IMR-90 (cell line): ENCODE measurements at regions not wholly inside any gene's neighbourhood (a gene's known extent, or its start where the extent isn't known, plus 50 kb on each side); places are given as distances from the start of the nearest gene placed in this dataset.

Source experiments
- ATAC-seq: fragments of 200-7000 bp; cut with Tn5 transposase; 2 replicates; pipeline ENCODE4 v1.9.1; 2020; ENCODE audit warnings: low read depth, mild to moderate bottlenecking, moderate library complexity
- BruUV-seq: library from RNA; stranded (reverse); fragments of 400-500 nt; replicated peaks from 2 replicates; lab custom pipeline; 2021; lab: Mats Ljungman, UMichigan
- CTCF ChIA-PET: fragments of 300-600 bp; formaldehyde crosslinking; extraction: SDS; loops from one replicate; lab custom pipeline; 2021; ENCODE audit warnings: antibody characterized with exemption; lab: Yijun Ruan, JAX
- POLR2A ChIA-PET: fragments of 300-600 bp; sonication (Branson Sonifier 250); formaldehyde crosslinking; loops from one replicate; lab custom pipeline; 2022; ENCODE audit warnings: antibody characterized with exemption; ENCODE audit not compliant: unreplicated experiment; lab: Charles Lee
- DNase-seq: peaks from one replicate; pipeline ENCODE4 v3.0.0; 2013
- H2AFZ ChIP-seq: replicated peaks from 2 replicates; pipeline ENCODE3; 2013; ENCODE audit warnings: low read length, mild to moderate bottlenecking; ENCODE audit not compliant: poor library complexity
- H2AK5ac ChIP-seq: 2 replicates; pipeline ENCODE4 v1.6.1; 2013; ENCODE audit warnings: low read depth, low read length, inconsistent platforms
- H2AK9ac ChIP-seq: replicated peaks from 2 replicates; pipeline ENCODE3; 2013; ENCODE audit warnings: mild to moderate bottlenecking, low read depth, low read length, moderate library complexity; ENCODE audit not compliant: poor library complexity
- H2BK120ac ChIP-seq: 2 replicates; pipeline ENCODE4 v1.6.1; 2013; ENCODE audit warnings: low read depth, low read length, inconsistent platforms
- H2BK15ac ChIP-seq: 3 replicates; pipeline ENCODE4 v1.6.1; 2013; ENCODE audit warnings: low read depth, low read length, inconsistent platforms
- H2BK20ac ChIP-seq: 2 replicates; pipeline ENCODE4 v1.6.1; 2013; ENCODE audit warnings: low read depth, mild to moderate bottlenecking, inconsistent platforms, low read length, moderate library complexity
- H2BK5ac ChIP-seq: 2 replicates; pipeline ENCODE4 v1.6.1; 2013; ENCODE audit warnings: mild to moderate bottlenecking, low read depth, low read length, inconsistent platforms; ENCODE audit not compliant: poor library complexity, severe bottlenecking
- H3K14ac ChIP-seq: replicated peaks from 2 replicates; pipeline ENCODE4 v1.6.1; 2013; ENCODE audit warnings: low read depth, low read length, inconsistent platforms
- H3K18ac ChIP-seq: 2 replicates; pipeline ENCODE4 v1.6.1; 2013; ENCODE audit warnings: low read depth, low read length, control low read depth
- H3K23ac ChIP-seq: 2 replicates; pipeline ENCODE4 v1.6.1; 2013; ENCODE audit warnings: low read depth, low read length, inconsistent platforms
- H3K27ac ChIP-seq: 2 replicates; pipeline ENCODE4 v1.5.1; 2013; ENCODE audit warnings: mild to moderate bottlenecking, control low read depth, low read length; ENCODE audit not compliant: insufficient read depth
- H3K27me3 ChIP-seq: 2 replicates; pipeline ENCODE4 v1.6.1; 2013; ENCODE audit warnings: low read length; ENCODE audit not compliant: control insufficient read depth, insufficient read depth
- H3K36me3 ChIP-seq: 2 replicates; pipeline ENCODE4 v1.6.1; 2013; ENCODE audit warnings: low read length, mixed read lengths; ENCODE audit not compliant: control insufficient read depth, insufficient read depth
- H3K4ac ChIP-seq: 2 replicates; pipeline ENCODE4 v1.6.1; 2013; ENCODE audit warnings: low read depth, low read length, inconsistent platforms
- H3K4me1 ChIP-seq: 2 replicates; pipeline ENCODE4 v1.6.1; 2013; ENCODE audit warnings: low read length, mixed read lengths; ENCODE audit not compliant: control insufficient read depth, insufficient read depth
- H3K4me2 ChIP-seq: 2 replicates; pipeline ENCODE4 v1.6.1; 2013; ENCODE audit warnings: low read depth, mild to moderate bottlenecking, control low read depth, low read length, moderate library complexity
- H3K4me3 ChIP-seq: 2 replicates; pipeline ENCODE4 v1.5.1; 2013; ENCODE audit warnings: low read depth, mild to moderate bottlenecking, control low read depth, low read length, moderate library complexity; ENCODE audit not compliant: insufficient read depth
- H3K56ac ChIP-seq: 2 replicates; pipeline ENCODE4 v1.6.1; 2013; ENCODE audit warnings: low read length, inconsistent platforms; ENCODE audit not compliant: insufficient read depth; ENCODE audit errors: extremely low read depth
- H3K79me1 ChIP-seq, 2 experiments: 2 replicates each; pipeline ENCODE4 v1.6.1; 2013; ENCODE audit warnings: low read length in 2 of 2, inconsistent platforms in 1 of 2, low read depth in 1 of 2
- H3K9ac ChIP-seq: 2 replicates; pipeline ENCODE4 v1.6.1; 2013; ENCODE audit warnings: low read depth, low read length, control low read depth
- H3K9me1 ChIP-seq: 2 replicates; pipeline ENCODE4 v1.6.1; 2013; ENCODE audit warnings: low read length, inconsistent platforms; ENCODE audit not compliant: insufficient read depth
- H3K9me3 ChIP-seq: 2 replicates; pipeline ENCODE4 v1.6.1; 2013; ENCODE audit warnings: low read length; ENCODE audit not compliant: control insufficient read depth, insufficient read depth
- H4K20me1 ChIP-seq: 2 replicates; pipeline ENCODE4 v1.6.1; 2013; ENCODE audit warnings: low read length, inconsistent platforms; ENCODE audit not compliant: insufficient read depth
- H4K5ac ChIP-seq: 2 replicates; pipeline ENCODE4 v1.6.1; 2013; ENCODE audit warnings: mild to moderate bottlenecking, low read depth, low read length, control low read depth
- H4K8ac ChIP-seq, 2 experiments: 2 replicates each; pipeline ENCODE4 v1.6.1; 2013; ENCODE audit warnings: low read depth in 2 of 2, low read length in 2 of 2, control low read depth in 1 of 2, inconsistent platforms in 1 of 2
- H4K91ac ChIP-seq: 2 replicates; pipeline ENCODE4 v1.6.1; 2013; ENCODE audit warnings: low read depth, low read length, inconsistent platforms; ENCODE audit not compliant: insufficient read depth
- BHLHE40 ChIP-seq: fragments of 150-350 bp; IDR thresholded peaks from 2 replicates; pipeline ENCODE4 v1.6.1; 2016; ENCODE audit warnings: mild to moderate bottlenecking, low read depth, low read length
- CEBPB ChIP-seq: IDR thresholded peaks from 2 replicates; pipeline ENCODE4 v1.6.1; 2012; ENCODE audit warnings: low read depth, low read length, improper control_type of control experiment
- CTCF ChIP-seq: conservative IDR thresholded peaks from 2 replicates; pipeline ENCODE4 v1.5.1; 2012; ENCODE audit warnings: mild to moderate bottlenecking, low read depth, low read length, improper control_type of control experiment
- MAFK ChIP-seq: IDR thresholded peaks from 2 replicates; pipeline ENCODE4 v1.6.1; 2012; ENCODE audit warnings: low read depth, low read length, improper control_type of control experiment
- MXI1 ChIP-seq: IDR thresholded peaks from 2 replicates; pipeline ENCODE4 v1.6.1; 2012; ENCODE audit warnings: low read depth, mild to moderate bottlenecking, low read length, moderate library complexity, borderline replicate concordance
- NFE2L2 ChIP-seq: fragments of 150-350 bp; IDR thresholded peaks from 2 replicates; pipeline ENCODE4 v1.6.1; 2016; ENCODE audit warnings: low read depth, mild to moderate bottlenecking, low read length
- POLR2A ChIP-seq: IDR thresholded peaks from 2 replicates; pipeline ENCODE4 v1.6.1; 2012; ENCODE audit warnings: mild to moderate bottlenecking, low read depth, low read length
- RAD21 ChIP-seq: IDR thresholded peaks from 2 replicates; pipeline ENCODE4 v1.6.1; 2012; ENCODE audit warnings: low read length, improper control_type of control experiment
- RCOR1 ChIP-seq: IDR thresholded peaks from 2 replicates; pipeline ENCODE4 v1.6.1; 2012; ENCODE audit warnings: mild to moderate bottlenecking, low read length, improper control_type of control experiment; ENCODE audit not compliant: insufficient replicate concordance
- RFX5 ChIP-seq: IDR thresholded peaks from 2 replicates; pipeline ENCODE4 v1.8.0; 2012; ENCODE audit warnings: low read depth, mild to moderate bottlenecking, low read length, moderate library complexity
- SMC3 ChIP-seq: fragments of 150-350 bp; IDR thresholded peaks from 2 replicates; pipeline ENCODE4 v1.6.1; 2016; ENCODE audit warnings: low read depth, mild to moderate bottlenecking, antibody characterized with exemption, low read length, moderate library complexity
- WGBS, 2 experiments: methylation state at CpG; one replicate each; pipeline versions ENCODE4 v1.1.5 to v1.1.7; 2013; ENCODE audit warnings: missing lambda C conversion rate in 2 of 2; ENCODE audit not compliant: insufficient read length in 1 of 2; ENCODE audit errors: extremely low coverage in 2 of 2; 5-methylcytosine and 5-hydroxymethylcytosine counted together
- dilution Hi-C: fragments of 300-500 bp; cut with HindIII; formaldehyde crosslinking; loops from one replicate; pipeline ENCODE4 v1.14.3; 2018; ENCODE audit warnings: low sequenced_read_pairs; ENCODE audit not compliant: unreplicated experiment
- in situ Hi-C: fragments of 300-500 bp; cut with MboI; formaldehyde crosslinking; loops from 3 replicates; pipeline ENCODE4 v1.14.3; 2019; ENCODE audit warnings: low sequenced_read_pairs, inconsistent platforms, mixed read lengths
- intact Hi-C: fragments of 100-400 bp; cut with micrococcal nuclease; formaldehyde crosslinking; loops from 2 replicates; pipeline ENCODE4 v1.10.0; 2022
- TF ChIP-seq, protein P1 (sequence below): fragments of 150-350 bp; IDR thresholded peaks from 2 replicates; pipeline ENCODE4 v1.6.1; 2017; ENCODE audit warnings: mild to moderate bottlenecking, antibody characterized with exemption, low read length, low read depth
- TF ChIP-seq, protein P2 (sequence below): fragments of 150-350 bp; IDR thresholded peaks from 2 replicates; pipeline ENCODE4 v1.6.1; 2016; ENCODE audit warnings: low read depth, mild to moderate bottlenecking, low read length, moderate library complexity, borderline replicate concordance

DNA sequence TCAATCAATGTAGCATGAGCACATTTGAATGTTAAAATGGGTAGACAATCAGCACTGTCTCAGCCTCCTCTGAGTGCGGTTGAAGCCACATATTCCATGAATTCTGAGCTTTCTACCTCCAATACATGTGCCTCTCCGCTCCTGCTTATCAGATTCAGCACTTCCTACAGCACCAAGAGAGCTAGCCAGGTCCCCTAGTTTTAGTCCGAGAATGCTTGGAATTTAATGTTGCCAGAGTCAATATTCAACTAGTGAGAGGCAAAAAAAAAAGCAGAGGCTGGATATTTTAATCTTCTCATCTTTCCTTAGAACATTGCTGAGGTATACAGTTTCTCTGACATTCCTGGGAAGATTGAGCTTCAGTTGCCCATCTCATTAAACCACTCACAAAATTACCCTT, 1979.1 kb upstream of the CDH9 start:
- ATAC-seq (no peak), DNase-seq (no peak)
- H3K36me3 ChIP-seq: no peaks in the 10 kb centered on the region
- no peak overlapping the region for H2BK20ac ChIP-seq
- H4K8ac ChIP-seq: no peak overlapping the region
- no peak for TF ChIP-seq POLR2A
- TF ChIP-seq CEBPB: no peak
- no peak for TF ChIP-seq BHLHE40
- TF ChIP-seq, protein P1, sequence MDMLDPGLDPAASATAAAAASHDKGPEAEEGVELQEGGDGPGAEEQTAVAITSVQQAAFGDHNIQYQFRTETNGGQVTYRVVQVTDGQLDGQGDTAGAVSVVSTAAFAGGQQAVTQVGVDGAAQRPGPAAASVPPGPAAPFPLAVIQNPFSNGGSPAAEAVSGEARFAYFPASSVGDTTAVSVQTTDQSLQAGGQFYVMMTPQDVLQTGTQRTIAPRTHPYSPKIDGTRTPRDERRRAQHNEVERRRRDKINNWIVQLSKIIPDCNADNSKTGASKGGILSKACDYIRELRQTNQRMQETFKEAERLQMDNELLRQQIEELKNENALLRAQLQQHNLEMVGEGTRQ: no peak
- TF ChIP-seq RAD21: no peak
- no peak for TF ChIP-seq RCOR1
- TF ChIP-seq CTCF: no peak
- TF ChIP-seq MAFK: no peak
- no peak for TF ChIP-seq RFX5
- no peak for TF ChIP-seq MXI1
- no peak for TF ChIP-seq NFE2L2
- TF ChIP-seq, protein P2, sequence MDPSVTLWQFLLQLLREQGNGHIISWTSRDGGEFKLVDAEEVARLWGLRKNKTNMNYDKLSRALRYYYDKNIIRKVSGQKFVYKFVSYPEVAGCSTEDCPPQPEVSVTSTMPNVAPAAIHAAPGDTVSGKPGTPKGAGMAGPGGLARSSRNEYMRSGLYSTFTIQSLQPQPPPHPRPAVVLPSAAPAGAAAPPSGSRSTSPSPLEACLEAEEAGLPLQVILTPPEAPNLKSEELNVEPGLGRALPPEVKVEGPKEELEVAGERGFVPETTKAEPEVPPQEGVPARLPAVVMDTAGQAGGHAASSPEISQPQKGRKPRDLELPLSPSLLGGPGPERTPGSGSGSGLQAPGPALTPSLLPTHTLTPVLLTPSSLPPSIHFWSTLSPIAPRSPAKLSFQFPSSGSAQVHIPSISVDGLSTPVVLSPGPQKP: no peak
- TF ChIP-seq SMC3: no peak
- no peak overlapping the region for H2AK5ac ChIP-seq
- H3K4me2 ChIP-seq: no peak overlapping the region
- no peak overlapping the region for H3K56ac ChIP-seq
- H3K79me1 ChIP-seq: no peaks in the 10 kb centered on the region
- no peak overlapping the region for H4K5ac ChIP-seq
- no TSS peak for BruUV-seq
- no peaks in the 10 kb centered on the region for H3K4me1 ChIP-seq
- H3K9me1 ChIP-seq: no peaks in the 10 kb centered on the region
- H4K91ac ChIP-seq: no peak overlapping the region
- no peaks in the 10 kb centered on the region for H3K27me3 ChIP-seq
- no peak overlapping the region for H2AK9ac ChIP-seq
- in situ Hi-C loops (no loop called here), intact Hi-C loops (no loop called here), dilution Hi-C loops (no loop called here)
- ChIA-PET POLR2A (no interaction called here), CTCF (no interaction called here)
- no peaks in the 10 kb centered on the region for H4K20me1 ChIP-seq
- H3K14ac ChIP-seq: no peak overlapping the region
- peaks cover 2% of the 10 kb centered on the region; the same call in 1 of the 2 replicates for H3K9me3 ChIP-seq
- H3K9ac ChIP-seq: no peak overlapping the region
- H3K18ac ChIP-seq: no peak overlapping the region
- no peak overlapping the region for H2BK15ac ChIP-seq
- H2BK5ac ChIP-seq: no peak overlapping the region
- no CpG with 5 or more reads among the region's 3 CpGs for WGBS, 2 experiments
- no peak overlapping the region for H2AFZ ChIP-seq
- H3K27ac ChIP-seq: no peak overlapping the region
- no peak overlapping the region for H3K4me3 ChIP-seq
- no peak overlapping the region for H3K23ac ChIP-seq
- no peak overlapping the region for H3K4ac ChIP-seq
- no peak overlapping the region for H2BK120ac ChIP-seq
